GM12865 (cell line): ENCODE measurements at regions not wholly inside any gene's neighbourhood (a gene's known extent, or its start where the extent isn't known, plus 50 kb on each side); places are given as distances from the start of the nearest gene placed in this dataset.

Experiments used
- DNase-seq: peaks from one replicate; pipeline ENCODE4 v3.0.0; 2010; ENCODE audit warnings: low read depth
- H3K4me3 ChIP-seq: 2 replicates; pipeline ENCODE4 v1.5.1; 2011; ENCODE audit warnings: mild to moderate bottlenecking, low read depth, low read length, control low read depth
- CTCF ChIP-seq: IDR thresholded peaks from 2 replicates; pipeline ENCODE4 v1.5.1; 2011; ENCODE audit warnings: low read length, control low read depth, low read depth, inconsistent platforms; ENCODE audit not compliant: insufficient read depth; ENCODE audit errors: missing control alignments

GRCh38 chr19:28556371-28556770 is 656.6 kb downstream of the UQCRFS1 start:
- no peak overlapping the region for H3K4me3 ChIP-seq
- no peak for TF ChIP-seq CTCF
- DNase-seq, result no peak

GRCh38 chr19:28555317-28555716 is 657.6 kb downstream of the UQCRFS1 start:
- no peak for DNase-seq
- TF ChIP-seq CTCF, result no peak
- H3K4me3 ChIP-seq, result no peak overlapping the region

GRCh38 chr19:28554321-28555091 is 658.4 kb downstream of the UQCRFS1 start:
- DNase-seq, result no peak
- no peak for TF ChIP-seq CTCF
- H3K4me3 ChIP-seq, result no peak overlapping the region

- no peak overlapping the region for H3K4me3 ChIP-seq
- DNase-seq, result no peak
- no peak for TF ChIP-seq CTCF
Observed at GRCh38 chr19:28553764-28554163, 659.2 kb downstream of the UQCRFS1 start.

GRCh38 chr19:28553005-28553404 is 659.9 kb downstream of the UQCRFS1 start:
- no peak for DNase-seq
- H3K4me3 ChIP-seq, result no peak overlapping the region
- no peak for TF ChIP-seq CTCF

GRCh38 chr19:28549680-28550277 is 663.2 kb downstream of the UQCRFS1 start:
- no peak for TF ChIP-seq CTCF
- DNase-seq, result no peak

More at GRCh38 chr19:28549680-28550277, 663.2 kb downstream of the UQCRFS1 start:
- H3K4me3 ChIP-seq, result no peak overlapping the region
